Activated naive CD8-positive, alpha-beta T cell treated with anti-CD3 and anti-CD28 coated beads, Interleukin-2, amount 50 U/mL, for 24 hours (primary cell): ENCODE measurements at regions not wholly inside any gene's neighbourhood (a gene's known extent, or its start where the extent isn't known, plus 50 kb on each side); places are given as distances from the start of the nearest gene placed in this dataset.
"Not testable (repeated sequence)": the region's sequence is repeated elsewhere in the genome, so short reads cannot be mapped to it uniquely, and the experiment has no call there.

Experiments used
- ATAC-seq: fragments of 150-1000 bp; cut with Tn5 transposase; one replicate; pipeline ENCODE4 v1.10.0; 2021
- DNase-seq: peaks from one replicate; pipeline ENCODE4 v3.0.0; 2021
- H3K27ac Mint-ChIP-seq: one replicate; pipeline ENCODE4 v1.8.0; 2021; ENCODE audit warnings: mild to moderate bottlenecking, mixed read lengths
- H3K27me3 Mint-ChIP-seq: one replicate; pipeline ENCODE4 v1.8.0; 2021; ENCODE audit warnings: mixed read lengths
- H3K36me3 Mint-ChIP-seq: one replicate; pipeline ENCODE4 v1.8.0; 2021; ENCODE audit warnings: low read depth, mixed read lengths
- H3K4me1 Mint-ChIP-seq: one replicate; pipeline ENCODE4 v1.8.0; 2021; ENCODE audit warnings: mixed read lengths
- H3K4me3 Mint-ChIP-seq: one replicate; pipeline ENCODE4 v1.8.0; 2021; ENCODE audit warnings: mild to moderate bottlenecking, moderate library complexity, mixed read lengths
- H3K9me3 Mint-ChIP-seq: one replicate; pipeline ENCODE4 v1.8.0; 2021; ENCODE audit warnings: mixed read lengths

GRCh38 chr7:112930787-112931186 is 140.6 kb upstream of the TMEM168 start:
- no peak overlapping the region for H3K27ac Mint-ChIP-seq
- DNase-seq: no peak
- peaks cover 4% of the 10 kb centered on the region for H3K36me3 Mint-ChIP-seq
- peak; percentile 36 for ATAC-seq
- no peak overlapping the region for H3K4me3 Mint-ChIP-seq
- no peaks in the 10 kb centered on the region for H3K9me3 Mint-ChIP-seq
- peaks cover 26% of the 10 kb centered on the region for H3K4me1 Mint-ChIP-seq
- H3K27me3 Mint-ChIP-seq: no peaks in the 10 kb centered on the region

- DNase-seq (no peak), ATAC-seq (no peak)
- Mint-ChIP-seq H3K36me3 (peaks cover 7% of the 10 kb centered on the region), H3K27me3 (no peaks in the 10 kb centered on the region), H3K4me3 (no peak overlapping the region), H3K27ac (no peak overlapping the region), H3K9me3 (no peaks in the 10 kb centered on the region), H3K4me1 (peaks cover 23% of the 10 kb centered on the region)
Observed at GRCh38 chr7:112929421-112929820, 139.2 kb upstream of the TMEM168 start.

GRCh38 chr7:112926018-112926417 is 135.8 kb upstream of the TMEM168 start:
- H3K4me1 Mint-ChIP-seq: peaks cover 13% of the 10 kb centered on the region
- no peaks in the 10 kb centered on the region for H3K9me3 Mint-ChIP-seq
- H3K4me3 Mint-ChIP-seq: no peak overlapping the region
- no peak overlapping the region for H3K27ac Mint-ChIP-seq
- DNase-seq (no peak), ATAC-seq (no peak)
- peaks cover 5% of the 10 kb centered on the region for H3K36me3 Mint-ChIP-seq
- no peaks in the 10 kb centered on the region for H3K27me3 Mint-ChIP-seq

GRCh38 chr7:112922546-112922945 is 132.4 kb upstream of the TMEM168 start:
- not testable (repeated sequence) for H3K4me1 Mint-ChIP-seq, H3K9me3 Mint-ChIP-seq, DNase-seq, H3K27me3 Mint-ChIP-seq, H3K36me3 Mint-ChIP-seq, ATAC-seq, H3K27ac Mint-ChIP-seq, H3K4me3 Mint-ChIP-seq

- not testable (repeated sequence) for H3K4me3 Mint-ChIP-seq, ATAC-seq
- peaks cover 28% of the 10 kb centered on the region for H3K36me3 Mint-ChIP-seq
Observed at GRCh38 chr7:112916431-112916830, 126.2 kb upstream of the TMEM168 start.

GRCh38 chr7:112908086-112908485 is 117.9 kb upstream of the TMEM168 start:
- no peak for ATAC-seq
- Mint-ChIP-seq H3K36me3 (peaks cover 55% of the 10 kb centered on the region), H3K9me3 (peaks cover 19% of the 10 kb centered on the region), H3K4me3 (no peak overlapping the region), H3K4me1 (no peaks in the 10 kb centered on the region), H3K27ac (no peak overlapping the region), H3K27me3 (no peaks in the 10 kb centered on the region)
- no peak for DNase-seq

More at GRCh38 chr7:112916431-112916830, 126.2 kb upstream of the TMEM168 start:
- H3K9me3 Mint-ChIP-seq, H3K27me3 Mint-ChIP-seq, H3K27ac Mint-ChIP-seq, DNase-seq, H3K4me1 Mint-ChIP-seq: not testable (repeated sequence)

- H3K9me3 Mint-ChIP-seq: peaks cover 19% of the 10 kb centered on the region
- no peak for DNase-seq
- H3K36me3 Mint-ChIP-seq: peaks cover 53% of the 10 kb centered on the region
- H3K4me1 Mint-ChIP-seq: no peaks in the 10 kb centered on the region
- no peak overlapping the region for H3K27ac Mint-ChIP-seq
- no peak for ATAC-seq
- no peak overlapping the region for H3K4me3 Mint-ChIP-seq
- no peaks in the 10 kb centered on the region for H3K27me3 Mint-ChIP-seq
Observed at GRCh38 chr7:112907658-112908057, 117.5 kb upstream of the TMEM168 start.

GRCh38 chr7:112905950-112906349 is 115.8 kb upstream of the TMEM168 start:
- Mint-ChIP-seq H3K4me1 (no peaks in the 10 kb centered on the region), H3K27me3 (no peaks in the 10 kb centered on the region), H3K27ac (no peak overlapping the region), H3K4me3 (no peak overlapping the region), H3K36me3 (peaks cover 48% of the 10 kb centered on the region), H3K9me3 (peaks cover 13% of the 10 kb centered on the region)
- ATAC-seq (no peak), DNase-seq (no peak)

GRCh38 chr7:112905413-112905812 is 115.2 kb upstream of the TMEM168 start:
- H3K4me3 Mint-ChIP-seq: no peak overlapping the region
- H3K27me3 Mint-ChIP-seq: no peaks in the 10 kb centered on the region
- no peaks in the 10 kb centered on the region for H3K4me1 Mint-ChIP-seq
- no peak overlapping the region for H3K27ac Mint-ChIP-seq
- peaks cover 13% of the 10 kb centered on the region for H3K9me3 Mint-ChIP-seq
- DNase-seq: no peak
- peaks cover 45% of the 10 kb centered on the region for H3K36me3 Mint-ChIP-seq
- no peak for ATAC-seq

- no peaks in the 10 kb centered on the region for H3K4me1 Mint-ChIP-seq
- H3K9me3 Mint-ChIP-seq: peaks cover 4% of the 10 kb centered on the region
- no peak overlapping the region for H3K4me3 Mint-ChIP-seq
- no peak overlapping the region for H3K27ac Mint-ChIP-seq
- ATAC-seq: peak; percentile 52
- H3K36me3 Mint-ChIP-seq: peaks cover 27% of the 10 kb centered on the region
- no peaks in the 10 kb centered on the region for H3K27me3 Mint-ChIP-seq
- peak; percentile 23 for DNase-seq
Observed at GRCh38 chr7:112898432-112899290, 108.5 kb upstream of the TMEM168 start.

GRCh38 chr7:112897839-112898431 is 107.7 kb upstream of the TMEM168 start:
- H3K27me3 Mint-ChIP-seq: no peaks in the 10 kb centered on the region
- H3K27ac Mint-ChIP-seq: no peak overlapping the region
- H3K9me3 Mint-ChIP-seq: no peaks in the 10 kb centered on the region
- no peaks in the 10 kb centered on the region for H3K4me1 Mint-ChIP-seq
- H3K36me3 Mint-ChIP-seq: peaks cover 25% of the 10 kb centered on the region
- ATAC-seq: no peak
- H3K4me3 Mint-ChIP-seq: no peak overlapping the region
- DNase-seq: no peak

- peaks cover 3% of the 10 kb centered on the region for H3K4me1 Mint-ChIP-seq
- no peaks in the 10 kb centered on the region for H3K27me3 Mint-ChIP-seq
- no peaks in the 10 kb centered on the region for H3K9me3 Mint-ChIP-seq
- no peak overlapping the region for H3K4me3 Mint-ChIP-seq
- peaks cover 27% of the 10 kb centered on the region for H3K36me3 Mint-ChIP-seq
- H3K27ac Mint-ChIP-seq: no peak overlapping the region
- no peak for ATAC-seq
- no peak for DNase-seq
Observed at GRCh38 chr7:112896026-112896601, 105.9 kb upstream of the TMEM168 start.

GRCh38 chr7:112892263-112892662 is 102.1 kb upstream of the TMEM168 start:
- DNase-seq: no peak
- no peak for ATAC-seq
- H3K27me3 Mint-ChIP-seq: no peaks in the 10 kb centered on the region

GRCh38 chr7:112891698-112892097 is 101.5 kb upstream of the TMEM168 start:
- no peak for DNase-seq
- Mint-ChIP-seq H3K27me3 (no peaks in the 10 kb centered on the region), H3K27ac (no peak overlapping the region), H3K4me3 (no peak overlapping the region), H3K9me3 (no peaks in the 10 kb centered on the region), H3K4me1 (peaks cover 3% of the 10 kb centered on the region), H3K36me3 (peaks cover 21% of the 10 kb centered on the region)
- ATAC-seq: no peak

More at GRCh38 chr7:112892263-112892662, 102.1 kb upstream of the TMEM168 start:
- no peak overlapping the region for H3K4me3 Mint-ChIP-seq
- H3K36me3 Mint-ChIP-seq: peaks cover 21% of the 10 kb centered on the region
- no peaks in the 10 kb centered on the region for H3K9me3 Mint-ChIP-seq
- H3K4me1 Mint-ChIP-seq: peaks cover 3% of the 10 kb centered on the region
- no peak overlapping the region for H3K27ac Mint-ChIP-seq
